B cell (primary cell): ENCODE measurements at regions not wholly inside any gene's neighbourhood (a gene's known extent, or its start where the extent isn't known, plus 50 kb on each side); places are given as distances from the start of the nearest gene placed in this dataset.

ENCODE experiments used
- ATAC-seq: fragments of 200-7000 bp; cut with Tn5 transposase; one replicate; pipeline ENCODE4 v1.10.0; 2021; ENCODE audit warnings: low read depth, mild to moderate bottlenecking, moderate number of reproducible peaks, moderate library complexity
- CTCF ChIA-PET: fragments of 350-600 bp; sonication (Branson Sonifier 250); formaldehyde crosslinking; loops from one replicate; lab custom pipeline; 2021; ENCODE audit warnings: antibody characterized with exemption, inconsistent platforms; lab: Charles Lee
- POLR2A ChIA-PET: fragments of 350-600 bp; sonication (Branson Sonifier 250); formaldehyde crosslinking; loops from one replicate; lab custom pipeline; 2021; ENCODE audit warnings: antibody characterized with exemption; lab: Charles Lee
- DNase-seq: peaks from one replicate; pipeline ENCODE4 v3.0.0; 2013
- H2AFZ ChIP-seq: 2 replicates; pipeline ENCODE4 v1.6.1; 2012; ENCODE audit warnings: mild to moderate bottlenecking, low read depth, low read length; ENCODE audit not compliant: insufficient read depth, poor library complexity, severe bottlenecking
- H3K27ac ChIP-seq, 2 donors: 1 replicate in 1 of 2; 2 replicates in 1 of 2; pipeline ENCODE4 v1.5.1; 2012 to 2013; ENCODE audit warnings: low read length in 2 of 2, mild to moderate bottlenecking in 2 of 2, moderate library complexity in 1 of 2
- H3K27me3 ChIP-seq, 4 experiments: fragments of 200-600 bp in 1 of 4; sonication (generic) in 1 of 4; replicated peaks in 1 of 4; 1 replicate in 2 of 4; 2 replicates in 2 of 4; pipeline versions ENCODE4 v1.6.1 to v1.7.0; 2013 to 2016; ENCODE audit warnings: low read length in 3 of 4, mild to moderate bottlenecking in 2 of 4, mixed read lengths in 1 of 4, moderate library complexity in 1 of 4; ENCODE audit not compliant: insufficient read depth in 4 of 4, control insufficient read depth in 3 of 4; ENCODE audit errors: control extremely low read depth in 1 of 4
- H3K36me3 ChIP-seq, 2 experiments: replicated peaks in 1 of 2; 1 replicate in 1 of 2; 2 replicates in 1 of 2; pipeline versions ENCODE4 v1.6.1 to v1.7.1; 2013; ENCODE audit warnings: low read length in 1 of 2; ENCODE audit not compliant: insufficient read depth in 2 of 2, control insufficient read depth in 1 of 2; ENCODE audit errors: control extremely low read depth in 1 of 2, extremely low read depth in 1 of 2
- H3K4me1 ChIP-seq, 2 donors: fragments of 200-600 bp in 1 of 2; sonication (generic) in 1 of 2; 1 replicate in 1 of 2; 2 replicates in 1 of 2; pipeline versions ENCODE4 v1.5.1 to v1.6.1; 2013 to 2017; ENCODE audit warnings: low read length in 2 of 2; ENCODE audit not compliant: control insufficient read depth in 2 of 2, insufficient read depth in 2 of 2
- H3K4me2 ChIP-seq: replicated peaks from 2 replicates; pipeline ENCODE3; 2012; ENCODE audit warnings: mild to moderate bottlenecking, low read depth, low read length; ENCODE audit not compliant: poor library complexity, severe bottlenecking
- H3K4me3 ChIP-seq, 5 experiments: fragments of 200-600 bp in 1 of 5; sonication (generic) in 1 of 5; 1 replicate in 3 of 5; 2 replicates in 2 of 5; pipeline versions ENCODE4 v1.5.1 to v1.7.0; 2011 to 2016; ENCODE audit warnings: low read length in 4 of 5, mild to moderate bottlenecking in 4 of 5, low read depth in 2 of 5, control low read depth in 1 of 5, moderate library complexity in 1 of 5; ENCODE audit not compliant: insufficient read depth in 1 of 5; ENCODE audit errors: control extremely low read depth in 1 of 5, extremely low read depth in 1 of 5
- H3K79me2 ChIP-seq: fragments of 200-600 bp; sonication (generic); one replicate; pipeline ENCODE4 v1.6.0; 2016; ENCODE audit warnings: low read length; ENCODE audit not compliant: control insufficient read depth, insufficient read depth
- H3K9ac ChIP-seq: fragments of 200-600 bp; sonication (generic); 2 replicates; pipeline ENCODE4 v1.6.1; 2017; ENCODE audit warnings: mild to moderate bottlenecking, low read length, moderate library complexity
- H3K9me3 ChIP-seq, 3 donors: one replicate each; pipeline versions ENCODE4 v1.6.1 to v1.7.1; 2013; ENCODE audit warnings: low read length in 2 of 3; ENCODE audit not compliant: control insufficient read depth in 2 of 3, insufficient read depth in 1 of 3; ENCODE audit errors: control extremely low read depth in 1 of 3
- H4K20me1 ChIP-seq: 2 replicates; pipeline ENCODE4 v1.6.0; 2012; ENCODE audit warnings: mild to moderate bottlenecking, low read length; ENCODE audit not compliant: insufficient read depth, control insufficient read depth, poor library complexity, severe bottlenecking
- H3K27ac Mint-ChIP-seq: one replicate; pipeline ENCODE4 v1.8.0; 2021; ENCODE audit warnings: mixed read lengths
- H3K27me3 Mint-ChIP-seq: one replicate; pipeline ENCODE4 v1.8.0; 2021; ENCODE audit warnings: mixed read lengths
- H3K4me1 Mint-ChIP-seq: one replicate; pipeline ENCODE4 v1.8.0; 2021; ENCODE audit warnings: mixed read lengths
- H3K4me3 Mint-ChIP-seq: one replicate; pipeline ENCODE4 v1.8.0; 2021; ENCODE audit warnings: mixed read lengths
- H3K9me3 Mint-ChIP-seq: one replicate; pipeline ENCODE4 v1.8.0; 2022; ENCODE audit warnings: mixed read lengths; ENCODE audit not compliant: insufficient read depth
- CTCF ChIP-seq: fragments of 200-600 bp; IDR thresholded peaks from one replicate; pipeline ENCODE4 v1.8.0; 2022; ENCODE audit warnings: antibody characterized with exemption, mild to moderate bottlenecking
- EZH2 ChIP-seq: IDR thresholded peaks from 2 replicates; pipeline ENCODE4 v1.6.1; 2012; ENCODE audit warnings: borderline replicate concordance, low read depth, mild to moderate bottlenecking, moderate library complexity, low read length; ENCODE audit not compliant: insufficient read depth, poor library complexity, severe bottlenecking
- WGBS: methylation state at CpG from one replicate; pipeline ENCODE4 v1.1.5; 2013; ENCODE audit warnings: missing lambda C conversion rate; ENCODE audit not compliant: insufficient coverage; 5-methylcytosine and 5-hydroxymethylcytosine counted together
- intact Hi-C: fragments of 100-400 bp; cut with micrococcal nuclease; formaldehyde crosslinking; loops from one replicate; pipeline ENCODE4 v1.10.0; 2022

DNA sequence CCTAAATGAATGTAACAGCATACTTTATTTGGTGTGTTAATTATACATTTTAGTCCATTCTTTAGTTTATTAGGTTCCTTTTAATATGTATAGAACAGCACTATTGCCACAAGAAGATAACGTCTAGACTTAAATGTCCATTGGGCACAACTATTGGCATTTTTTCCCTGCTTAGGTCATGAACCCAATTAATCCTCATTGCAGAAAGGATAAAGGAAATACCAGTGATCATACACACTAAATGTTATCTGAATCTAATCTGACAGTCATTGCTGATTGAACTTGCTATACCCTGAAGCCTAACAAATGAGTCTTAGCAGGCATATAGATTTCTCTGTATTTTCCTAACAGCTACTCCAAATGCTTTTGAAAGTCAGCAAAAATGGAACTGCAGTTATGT is 2250.0 kb upstream of the AGA start:
- Histone ChIP-seq H3K4me2 (no peak overlapping the region), H3K4me3 (no peak overlapping the region), H4K20me1 (no peaks in the 10 kb centered on the region), H3K9ac (no peak overlapping the region), H3K36me3 (no peaks in the 10 kb centered on the region), H3K4me1 (no peaks in the 10 kb centered on the region), H3K9me3 (no peaks in the 10 kb centered on the region), H2AFZ (no peak overlapping the region), H3K27me3 (no peaks in the 10 kb centered on the region), H3K79me2 (no peaks in the 10 kb centered on the region), H3K27ac (no peak overlapping the region)
- no peak for TF ChIP-seq EZH2
- TF ChIP-seq CTCF, result no peak
- DNase-seq, result no peak
- ChIA-PET CTCF (no interaction called here), POLR2A (no interaction called here)
- ATAC-seq, result no peak
- Mint-ChIP-seq H3K9me3 (no peaks in the 10 kb centered on the region), H3K27ac (no peak overlapping the region), H3K27me3 (no peaks in the 10 kb centered on the region), H3K4me3 (no peak overlapping the region), H3K4me1 (no peaks in the 10 kb centered on the region)
- WGBS, result no CpG with 5 or more reads among the region's 1 CpG
- intact Hi-C loops, result no loop called here

DNA sequence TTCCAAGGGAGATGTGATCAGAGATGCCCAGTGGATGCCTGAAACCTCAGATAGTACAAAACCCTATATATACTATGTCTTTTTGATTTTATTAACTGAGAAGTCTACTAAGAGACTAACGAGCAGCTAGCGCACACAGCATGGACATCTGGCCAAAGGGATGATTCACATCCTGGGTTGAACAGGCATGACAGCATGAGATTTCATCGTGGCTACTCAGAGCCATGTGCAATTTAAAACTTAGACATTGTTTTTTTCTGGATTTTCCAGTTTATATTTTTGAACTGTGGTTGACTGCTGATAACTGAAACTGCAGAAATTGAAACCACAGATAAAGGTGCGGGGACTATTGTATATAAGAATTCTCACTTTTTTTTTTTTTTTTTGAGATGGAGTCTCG is 2252.9 kb upstream of the AGA start:
- Histone ChIP-seq H3K4me3 (no peak overlapping the region), H3K9ac (no peak overlapping the region), H3K9me3 (no peaks in the 10 kb centered on the region), H3K4me1 (no peaks in the 10 kb centered on the region), H3K27ac (no peak overlapping the region), H3K4me2 (no peak overlapping the region), H3K27me3 (no peaks in the 10 kb centered on the region), H2AFZ (no peak overlapping the region), H3K79me2 (no peaks in the 10 kb centered on the region), H4K20me1 (no peaks in the 10 kb centered on the region), H3K36me3 (no peaks in the 10 kb centered on the region)
- POLR2A ChIA-PET, result no interaction called here
- WGBS, result 80% methylated on average over 1 of the region's 5 CpGs
- TF ChIP-seq CTCF (no peak), EZH2 (no peak)
- Mint-ChIP-seq H3K4me1 (no peaks in the 10 kb centered on the region), H3K9me3 (peaks cover 7% of the 10 kb centered on the region), H3K27ac (no peak overlapping the region), H3K4me3 (no peak overlapping the region), H3K27me3 (no peaks in the 10 kb centered on the region)
- ATAC-seq, result no peak
- DNase-seq, result no peak
- CTCF ChIA-PET, result no interaction called here
- intact Hi-C loops, result no loop called here
